K562 (cell line): ENCODE measurements at regions not wholly inside any gene's neighbourhood (a gene's known extent, or its start where the extent isn't known, plus 50 kb on each side); places are given as distances from the start of the nearest gene placed in this dataset.

ENCODE experiments used
- ATAC-seq: fragments of 200-7000 bp; cut with Tn5 transposase; 3 replicates; pipeline ENCODE4 v1.9.1; 2020; ENCODE audit warnings: moderate library complexity
- BruUV-seq: library from RNA; stranded (reverse); fragments of 400-500 nt; replicated peaks from 2 replicates; lab custom pipeline; 2021; lab: Mats Ljungman, UMichigan
- CTCF ChIA-PET: fragments of 300-600 bp; formaldehyde crosslinking; extraction: SDS; loops from one replicate; lab custom pipeline; 2021; ENCODE audit warnings: low intra/inter-chr PET ratio; lab: Yijun Ruan, JAX
- POLR2A ChIA-PET: fragments of 300-600, 350-650 bp; sonication (Branson Sonifier 250); formaldehyde crosslinking; extraction: SDS; loops from one replicate; lab custom pipeline; 2021; ENCODE audit warnings: antibody characterized with exemption, inconsistent platforms; lab: Yijun Ruan, JAX
- DNase-seq, 4 experiments: peaks; one replicate each; pipeline versions ENCODE4 v3.0.0 to v3.0.0-alpha.2; 2011 to 2018; ENCODE audit warnings: low spot score in 3 of 4, mixed read lengths in 3 of 4; ENCODE audit errors: extremely low read depth in 1 of 4
- FAIRE-seq: peaks from 2 replicates; lab custom pipeline; 2011; peaks lifted over from hg19 to GRCh38; lab: Jason Lieb, UNC
- H2AFZ ChIP-seq: 2 replicates; pipeline ENCODE4 v1.6.0; 2011; ENCODE audit warnings: low read depth, low read length, control low read depth, inconsistent platforms
- H3K27ac ChIP-seq: fragments of 200-600 bp; 3 replicates; pipeline ENCODE4 v1.8.0; 2011; ENCODE audit warnings: low read depth, mild to moderate bottlenecking, control low read depth, inconsistent platforms, low read length, moderate library complexity, mixed read lengths; ENCODE audit errors: extremely low read depth
- H3K27me3 ChIP-seq, 2 experiments: fragments of 300-600 bp in 1 of 2; 2 replicates in 1 of 2; 3 replicates in 1 of 2; pipeline versions ENCODE4 v1.6.0 to v1.8.0; 2011; ENCODE audit warnings: inconsistent platforms in 2 of 2, low read length in 2 of 2, mild to moderate bottlenecking in 1 of 2, mixed read lengths in 1 of 2, moderate library complexity in 1 of 2; ENCODE audit not compliant: control insufficient read depth in 2 of 2, insufficient read depth in 2 of 2
- H3K36me3 ChIP-seq: fragments of 300-600 bp; 3 replicates; pipeline ENCODE4 v1.8.0; 2011; ENCODE audit warnings: mild to moderate bottlenecking, low read length, inconsistent platforms; ENCODE audit not compliant: control insufficient read depth, insufficient read depth
- H3K4me1 ChIP-seq, 2 experiments: fragments of 200-600 bp in 1 of 2; replicated peaks in 1 of 2; 2 replicates in 1 of 2; 3 replicates in 1 of 2; pipeline versions ENCODE4 v1.5.1 to v1.8.0; 2011; ENCODE audit warnings: inconsistent platforms in 2 of 2, low read length in 2 of 2, mild to moderate bottlenecking in 1 of 2, mixed read lengths in 1 of 2, moderate library complexity in 1 of 2; ENCODE audit not compliant: control insufficient read depth in 2 of 2, insufficient read depth in 2 of 2
- H3K4me2 ChIP-seq: 2 replicates; pipeline ENCODE4 v1.6.1; 2011; ENCODE audit warnings: low read length, control low read depth, inconsistent platforms, mixed read lengths; ENCODE audit not compliant: insufficient read depth
- H3K4me3 ChIP-seq: fragments of 200-600 bp; sonication (generic), shearing (Covaris generic); 2 replicates; pipeline ENCODE4 v1.5.1; 2016; ENCODE audit warnings: control low read depth, inconsistent platforms
- H3K79me2 ChIP-seq: fragments of 200-600 bp; 3 replicates; pipeline ENCODE4 v1.8.0; 2011; ENCODE audit warnings: low read length, inconsistent platforms; ENCODE audit not compliant: control insufficient read depth, insufficient read depth
- H3K9ac ChIP-seq, 2 experiments: 2 replicates each; pipeline versions ENCODE4 v1.6.0 to v1.6.1; 2011; ENCODE audit warnings: low read depth in 2 of 2, low read length in 2 of 2, control low read depth in 1 of 2, inconsistent platforms in 1 of 2, mild to moderate bottlenecking in 1 of 2, mixed read lengths in 1 of 2; ENCODE audit not compliant: insufficient read depth in 1 of 2
- H3K9me1 ChIP-seq: one replicate; pipeline ENCODE4 v1.6.0; 2011; ENCODE audit warnings: inconsistent platforms, mild to moderate bottlenecking, low read length, moderate library complexity; ENCODE audit not compliant: control insufficient read depth, insufficient read depth
- H3K9me3 ChIP-seq: replicated peaks from 2 replicates; pipeline ENCODE4 v1.5.1; 2011; ENCODE audit warnings: low read depth, low read length, inconsistent platforms; ENCODE audit not compliant: control insufficient read depth, insufficient read depth
- H4K20me1 ChIP-seq: replicated peaks from 2 replicates; pipeline ENCODE4 v1.6.1; 2011; ENCODE audit warnings: low read length, inconsistent platforms, mixed read lengths; ENCODE audit not compliant: control insufficient read depth, insufficient read depth
- CSDE1 ChIP-seq, 2 experiments: fragments of 450-650 bp; IDR thresholded peaks; 2 replicates each; pipeline ENCODE4 v1.6.1; 2016; ENCODE audit warnings: mild to moderate bottlenecking in 1 of 2
- ELF2 ChIP-seq: fragments of 250-450 bp; sonication (Bioruptor Pico); IDR thresholded peaks from 2 replicates; pipeline ENCODE4 v1.5.0; 2021; ENCODE audit warnings: mild to moderate bottlenecking
- RAD21 ChIP-seq, 2 experiments: fragments of 250-450 bp in 1 of 2; fragments of 450-650 bp in 1 of 2; sonication (Bioruptor Pico) in 1 of 2; formaldehyde crosslinking in 1 of 2; IDR thresholded peaks in 1 of 2; conservative IDR thresholded peaks in 1 of 2; 2 replicates each; pipeline versions ENCODE4 v1.4.0 to v1.8.0; 2020 to 2022; ENCODE audit warnings: mild to moderate bottlenecking in 2 of 2, moderate library complexity in 1 of 2
- U2AF1 ChIP-seq: fragments of 200-400 bp; formaldehyde crosslinking; optimal IDR thresholded peaks from 2 replicates; pipeline ENCODE3; 2017; ENCODE audit warnings: mild to moderate bottlenecking, low read depth, low read length, moderate library complexity
- WGBS: fragments of 100-300 bp; shearing (Covaris generic); methylation state at CpG from one replicate; pipeline ENCODE4 v1.1.6; 2016; ENCODE audit warnings: low coverage, mixed read lengths; ENCODE audit not compliant: insufficient coverage; ENCODE audit errors: missing lambda C conversion rate; 5-methylcytosine and 5-hydroxymethylcytosine counted together
- in situ Hi-C: fragments of 300-500 bp; cut with MboI; formaldehyde crosslinking; loops from 4 replicates; pipeline ENCODE4 v1.15.0; 2018; ENCODE audit warnings: inconsistent platforms, mixed read lengths
- intact Hi-C: fragments of 100-400 bp; cut with micrococcal nuclease; formaldehyde crosslinking; loops from 2 replicates; pipeline ENCODE4 v1.14.2; 2022
- TF ChIP-seq, protein P1 (sequence below): fragments of 450-650 bp; IDR thresholded peaks from 2 replicates; pipeline ENCODE4 v1.6.1; 2016
- TF ChIP-seq, protein P2 (sequence below): IDR thresholded peaks from 3 replicates; pipeline ENCODE4 v1.6.1; 2011; ENCODE audit warnings: borderline replicate concordance, mild to moderate bottlenecking; ENCODE audit not compliant: insufficient read length, insufficient read depth
- TF ChIP-seq, protein P3 (sequence below): fragments of 450-650 bp; IDR thresholded peaks from 2 replicates; pipeline ENCODE4 v1.6.1; 2014; ENCODE audit warnings: low read depth, mild to moderate bottlenecking, moderate library complexity, borderline replicate concordance

DNA sequence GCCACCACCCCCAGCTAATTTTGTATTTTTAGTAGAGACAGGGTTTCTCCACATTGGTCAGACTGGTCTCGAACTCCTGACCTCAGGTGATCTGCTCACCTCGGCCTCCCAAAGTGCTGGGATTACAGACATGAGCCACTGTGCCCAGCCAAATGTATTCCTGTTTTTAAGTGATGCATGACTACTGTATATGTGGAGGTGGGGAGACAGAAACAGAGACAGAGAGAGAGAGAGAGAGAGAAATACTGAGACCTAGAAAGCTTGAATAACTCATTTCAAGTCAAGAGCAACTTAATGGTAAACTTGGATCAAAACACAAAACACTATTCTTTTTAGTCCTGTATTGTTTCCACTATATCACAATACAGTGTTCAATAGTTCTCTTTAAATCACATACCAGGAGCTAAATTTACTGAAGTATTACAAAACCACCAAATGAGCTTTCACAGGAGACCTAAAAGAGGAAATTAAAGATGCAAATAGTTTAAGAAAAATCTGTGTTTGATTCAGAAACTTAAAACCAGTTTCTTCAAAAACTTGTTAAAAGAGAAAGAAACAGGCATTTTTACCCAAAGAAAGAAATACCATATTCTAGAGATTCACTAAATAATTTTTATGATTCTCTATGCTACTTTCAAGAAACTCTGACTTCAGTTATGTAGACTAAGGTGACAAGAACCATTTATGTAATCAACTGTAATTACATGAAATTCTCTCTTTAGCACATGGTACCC is 188.7 kb downstream of the ETS1 start (continued):
- TF ChIP-seq, protein P1, sequence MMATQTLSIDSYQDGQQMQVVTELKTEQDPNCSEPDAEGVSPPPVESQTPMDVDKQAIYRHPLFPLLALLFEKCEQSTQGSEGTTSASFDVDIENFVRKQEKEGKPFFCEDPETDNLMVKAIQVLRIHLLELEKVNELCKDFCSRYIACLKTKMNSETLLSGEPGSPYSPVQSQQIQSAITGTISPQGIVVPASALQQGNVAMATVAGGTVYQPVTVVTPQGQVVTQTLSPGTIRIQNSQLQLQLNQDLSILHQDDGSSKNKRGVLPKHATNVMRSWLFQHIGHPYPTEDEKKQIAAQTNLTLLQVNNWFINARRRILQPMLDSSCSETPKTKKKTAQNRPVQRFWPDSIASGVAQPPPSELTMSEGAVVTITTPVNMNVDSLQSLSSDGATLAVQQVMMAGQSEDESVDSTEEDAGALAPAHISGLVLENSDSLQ, result no peak
- no peak for TF ChIP-seq CSDE1 (IDR thresholded peaks at IDR 0.05)
- no peak for TF ChIP-seq RAD21 (CRISPR knock-in tag; conservative IDR thresholded peaks at IDR 0.05 in 1 of 2, IDR thresholded peaks at IDR 0.05 in 1 of 2)

DNA sequence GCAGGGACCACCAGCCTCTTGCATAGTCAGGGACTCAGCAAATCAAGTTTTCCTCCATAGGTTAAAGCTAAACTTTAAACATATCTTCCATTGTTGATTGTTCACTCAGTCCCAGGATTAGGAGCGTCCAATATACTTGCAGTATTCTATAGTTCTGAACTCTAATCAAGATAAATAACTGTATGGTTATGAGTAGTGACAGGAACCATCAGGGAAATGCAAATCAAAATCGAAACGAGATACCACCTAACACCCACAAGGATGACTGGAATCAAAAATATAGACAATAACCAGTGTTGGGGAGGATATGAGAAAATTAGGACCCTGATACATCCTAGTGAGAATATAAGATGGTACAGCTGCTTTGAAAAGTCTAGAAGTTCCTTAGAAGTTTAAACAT is 190.0 kb downstream of the ETS1 start:
- Histone ChIP-seq H3K4me3 (no peak overlapping the region), H3K9ac (no peak overlapping the region), H3K79me2 (no peaks in the 10 kb centered on the region), H3K36me3 (no peaks in the 10 kb centered on the region), H3K27ac (no peak overlapping the region), H3K9me1 (no peaks in the 10 kb centered on the region), H4K20me1 (no peaks in the 10 kb centered on the region), H3K27me3 (no peaks in the 10 kb centered on the region), H3K4me2 (no peak overlapping the region), H3K9me3 (no peaks in the 10 kb centered on the region), H2AFZ (no peak overlapping the region), H3K4me1 (no peaks in the 10 kb centered on the region)
- FAIRE-seq, result no peak
- DNase-seq, result no peak
- in situ Hi-C loops, result no loop called here
- CTCF ChIA-PET, result no interaction called here
- POLR2A ChIA-PET, result no interaction called here
- intact Hi-C loops, result no loop called here
- BruUV-seq, result no TSS peak
- TF ChIP-seq ELF2, result no peak
- TF ChIP-seq, protein P2, sequence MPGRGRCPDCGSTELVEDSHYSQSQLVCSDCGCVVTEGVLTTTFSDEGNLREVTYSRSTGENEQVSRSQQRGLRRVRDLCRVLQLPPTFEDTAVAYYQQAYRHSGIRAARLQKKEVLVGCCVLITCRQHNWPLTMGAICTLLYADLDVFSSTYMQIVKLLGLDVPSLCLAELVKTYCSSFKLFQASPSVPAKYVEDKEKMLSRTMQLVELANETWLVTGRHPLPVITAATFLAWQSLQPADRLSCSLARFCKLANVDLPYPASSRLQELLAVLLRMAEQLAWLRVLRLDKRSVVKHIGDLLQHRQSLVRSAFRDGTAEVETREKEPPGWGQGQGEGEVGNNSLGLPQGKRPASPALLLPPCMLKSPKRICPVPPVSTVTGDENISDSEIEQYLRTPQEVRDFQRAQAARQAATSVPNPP, result no peak
- TF ChIP-seq U2AF1, result no peak
- TF ChIP-seq, protein P3, sequence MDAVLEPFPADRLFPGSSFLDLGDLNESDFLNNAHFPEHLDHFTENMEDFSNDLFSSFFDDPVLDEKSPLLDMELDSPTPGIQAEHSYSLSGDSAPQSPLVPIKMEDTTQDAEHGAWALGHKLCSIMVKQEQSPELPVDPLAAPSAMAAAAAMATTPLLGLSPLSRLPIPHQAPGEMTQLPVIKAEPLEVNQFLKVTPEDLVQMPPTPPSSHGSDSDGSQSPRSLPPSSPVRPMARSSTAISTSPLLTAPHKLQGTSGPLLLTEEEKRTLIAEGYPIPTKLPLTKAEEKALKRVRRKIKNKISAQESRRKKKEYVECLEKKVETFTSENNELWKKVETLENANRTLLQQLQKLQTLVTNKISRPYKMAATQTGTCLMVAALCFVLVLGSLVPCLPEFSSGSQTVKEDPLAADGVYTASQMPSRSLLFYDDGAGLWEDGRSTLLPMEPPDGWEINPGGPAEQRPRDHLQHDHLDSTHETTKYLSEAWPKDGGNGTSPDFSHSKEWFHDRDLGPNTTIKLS, result no peak
- 0% methylated on average over 3 of the region's 3 CpGs for WGBS
- no peak for ATAC-seq
